ENCODE measurements at regions not wholly inside any gene's neighbourhood (a gene's known extent, or its start where the extent isn't known, plus 50 kb on each side); places are given as distances from the start of the nearest gene placed in this dataset.

DNA sequence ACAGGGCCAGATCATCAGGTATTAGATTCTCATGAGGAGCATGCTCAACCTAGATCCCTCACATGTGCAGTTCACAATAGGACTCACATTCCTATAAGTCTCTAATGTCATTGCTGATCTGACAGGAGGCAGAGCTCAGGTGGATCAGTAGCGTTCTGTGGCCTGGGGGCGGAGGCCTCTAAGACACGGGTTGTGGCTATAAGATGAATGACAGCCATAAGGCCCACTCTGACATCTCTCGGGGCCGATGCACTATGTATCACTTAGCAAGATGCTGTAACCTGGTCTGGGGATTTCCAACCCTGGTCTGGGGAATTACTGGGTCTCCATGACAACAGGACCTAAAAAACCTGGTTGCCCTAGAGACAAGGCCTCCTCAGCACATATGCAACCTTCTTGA is 932.7 kb downstream of the TBC1D22A start:
- no peak for FAIRE-seq
- TF ChIP-seq, protein P1, sequence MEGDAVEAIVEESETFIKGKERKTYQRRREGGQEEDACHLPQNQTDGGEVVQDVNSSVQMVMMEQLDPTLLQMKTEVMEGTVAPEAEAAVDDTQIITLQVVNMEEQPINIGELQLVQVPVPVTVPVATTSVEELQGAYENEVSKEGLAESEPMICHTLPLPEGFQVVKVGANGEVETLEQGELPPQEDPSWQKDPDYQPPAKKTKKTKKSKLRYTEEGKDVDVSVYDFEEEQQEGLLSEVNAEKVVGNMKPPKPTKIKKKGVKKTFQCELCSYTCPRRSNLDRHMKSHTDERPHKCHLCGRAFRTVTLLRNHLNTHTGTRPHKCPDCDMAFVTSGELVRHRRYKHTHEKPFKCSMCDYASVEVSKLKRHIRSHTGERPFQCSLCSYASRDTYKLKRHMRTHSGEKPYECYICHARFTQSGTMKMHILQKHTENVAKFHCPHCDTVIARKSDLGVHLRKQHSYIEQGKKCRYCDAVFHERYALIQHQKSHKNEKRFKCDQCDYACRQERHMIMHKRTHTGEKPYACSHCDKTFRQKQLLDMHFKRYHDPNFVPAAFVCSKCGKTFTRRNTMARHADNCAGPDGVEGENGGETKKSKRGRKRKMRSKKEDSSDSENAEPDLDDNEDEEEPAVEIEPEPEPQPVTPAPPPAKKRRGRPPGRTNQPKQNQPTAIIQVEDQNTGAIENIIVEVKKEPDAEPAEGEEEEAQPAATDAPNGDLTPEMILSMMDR (IDR thresholded peaks at IDR 0.05; ENCODE audit: insufficient read depth, low read length, severe bottlenecking) = no peak
- Histone ChIP-seq H3K36me3 (ENCODE audit: control insufficient read depth, insufficient read depth, low read length) (no peaks in the 10 kb centered on the region), H3K4me3 (ENCODE audit: low read depth, low read length) (no peak overlapping the region), H3K27me3 (ENCODE audit: control insufficient read depth, insufficient read depth, low read length) (no peaks in the 10 kb centered on the region)
- no peak for DNase-seq (ENCODE audit: low read depth)

DNA sequence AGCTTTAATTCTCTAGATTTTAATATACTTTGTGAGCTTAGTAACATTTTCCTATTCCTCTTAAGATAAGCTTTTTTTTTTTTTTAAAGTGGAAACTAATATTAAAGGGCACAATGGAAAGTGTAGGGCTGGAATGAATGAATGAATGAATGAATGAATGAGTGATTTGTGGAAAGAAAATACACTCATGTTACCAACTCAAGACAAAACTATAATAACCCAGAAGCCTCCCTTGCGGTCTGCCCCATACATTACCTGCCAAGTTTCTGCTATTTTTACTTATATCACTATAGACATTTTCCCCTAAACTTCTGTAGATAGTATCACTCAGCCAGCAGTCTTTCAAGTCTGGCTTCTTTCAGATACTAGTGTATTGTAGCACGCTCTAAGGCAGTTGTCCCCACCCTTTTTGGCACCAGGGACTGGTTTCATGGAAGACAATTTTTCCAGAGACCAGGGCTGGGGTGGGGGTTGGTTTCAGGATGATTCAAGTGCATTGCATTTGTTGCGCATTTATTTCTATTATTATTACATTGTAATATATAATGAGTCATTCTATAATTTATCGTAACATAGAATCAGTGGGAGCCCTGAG is 932.2 kb downstream of the TBC1D22A start:
- H3K27me3 ChIP-seq (ENCODE audit: control insufficient read depth, insufficient read depth, low read length) = no peaks in the 10 kb centered on the region
- DNase-seq (ENCODE audit: low read depth) (no peak), FAIRE-seq (no peak)

DNA sequence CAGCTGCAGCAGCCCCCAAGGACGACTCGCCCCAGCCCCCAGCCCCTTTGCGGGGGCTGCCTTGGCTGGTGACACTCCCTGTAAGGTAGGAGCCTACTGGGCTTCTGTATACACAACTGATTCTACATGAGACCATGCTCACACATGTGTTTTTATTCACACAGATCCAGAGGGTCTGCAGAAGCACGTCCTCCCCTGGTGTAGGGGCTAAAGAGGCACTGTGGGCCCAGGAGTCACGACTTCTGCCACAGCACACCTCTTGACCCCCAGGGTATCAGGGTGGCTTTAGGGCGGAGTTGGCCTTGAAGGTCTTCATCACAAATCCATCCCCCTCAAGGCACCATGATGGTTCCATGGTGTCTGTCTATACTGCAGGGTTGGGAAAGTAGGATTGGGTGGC is 931.2 kb downstream of the TBC1D22A start:
- no peak for DNase-seq (ENCODE audit: low read depth)
- Histone ChIP-seq H3K4me3 (ENCODE audit: low read depth, low read length) (no peak overlapping the region), H3K36me3 (ENCODE audit: control insufficient read depth, insufficient read depth, low read length) (no peaks in the 10 kb centered on the region), H3K27me3 (ENCODE audit: control insufficient read depth, insufficient read depth, low read length) (no peaks in the 10 kb centered on the region)
- TF ChIP-seq, protein P1 (IDR thresholded peaks at IDR 0.05; ENCODE audit: insufficient read depth, low read length, severe bottlenecking) = no peak
- no peak for FAIRE-seq

More for the DNA sequence above, 932.2 kb downstream of the TBC1D22A start:
- TF ChIP-seq, protein P1 (IDR thresholded peaks at IDR 0.05; ENCODE audit: insufficient read depth, low read length, severe bottlenecking) = no peak
- Histone ChIP-seq H3K4me3 (ENCODE audit: low read depth, low read length) (no peak overlapping the region), H3K36me3 (ENCODE audit: control insufficient read depth, insufficient read depth, low read length) (no peaks in the 10 kb centered on the region)

DNA sequence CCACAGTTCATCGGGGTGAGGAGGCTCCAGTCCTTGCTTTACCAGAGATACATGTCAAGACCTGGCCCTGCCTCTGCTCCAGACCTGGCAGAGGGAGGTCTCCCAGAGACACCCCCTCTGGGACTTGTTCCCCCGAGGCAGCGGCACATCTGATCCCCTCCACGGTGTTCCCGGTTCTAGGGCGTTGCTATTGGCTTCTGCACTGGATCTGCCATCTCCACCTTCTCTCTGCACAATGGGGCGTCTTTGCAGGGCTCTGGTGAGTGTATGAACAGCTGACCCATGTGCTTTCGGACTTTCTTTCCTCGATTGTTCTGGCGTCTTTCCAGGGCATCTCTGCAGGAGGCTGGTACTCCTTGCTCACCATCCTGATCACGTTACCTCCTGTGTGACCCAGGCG is 930.4 kb downstream of the TBC1D22A start:
- Histone ChIP-seq H3K4me3 (ENCODE audit: low read depth, low read length) (no peak overlapping the region), H3K27me3 (ENCODE audit: control insufficient read depth, insufficient read depth, low read length) (no peaks in the 10 kb centered on the region), H3K36me3 (ENCODE audit: control insufficient read depth, insufficient read depth, low read length) (no peaks in the 10 kb centered on the region)
- DNase-seq (ENCODE audit: low read depth) (no peak), FAIRE-seq (peak; percentile 58)
- TF ChIP-seq, protein P1 (IDR thresholded peaks at IDR 0.05; ENCODE audit: insufficient read depth, low read length, severe bottlenecking) = no peak

DNA sequence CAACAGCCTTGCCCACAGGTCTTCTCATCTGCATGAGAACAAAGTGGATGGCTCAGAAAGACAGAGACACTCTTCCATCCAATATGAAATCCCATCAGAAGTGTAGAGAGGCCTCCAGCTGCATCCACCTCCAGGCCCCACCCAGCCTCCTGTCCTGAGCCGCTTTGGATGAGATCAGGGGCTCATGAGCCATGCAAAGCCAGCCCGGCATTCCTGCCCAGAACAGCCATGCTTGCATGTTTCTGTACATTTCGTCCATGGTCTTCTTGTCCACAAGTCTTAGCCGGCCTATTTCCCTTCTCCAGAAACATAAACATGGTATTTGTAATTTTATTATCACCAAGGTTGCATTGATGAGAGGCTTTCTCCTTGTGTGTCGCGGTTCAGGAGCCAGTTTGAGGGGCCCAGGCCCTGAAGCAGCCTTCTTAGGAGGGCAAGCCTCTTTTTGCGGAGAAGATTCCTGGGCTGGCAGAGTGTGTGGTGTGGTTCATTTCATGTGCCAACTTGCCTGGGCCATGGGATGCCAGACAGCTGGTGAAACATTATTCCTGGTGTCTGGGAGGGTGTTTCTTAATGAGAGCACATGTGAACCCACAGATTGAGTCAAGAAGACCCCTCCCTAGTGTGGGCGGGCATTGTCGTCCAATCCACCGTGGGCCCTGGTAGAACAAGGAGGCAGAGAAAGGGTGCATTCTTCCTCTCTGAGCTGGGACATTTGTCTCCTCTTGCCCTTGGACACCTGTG is 928.9 kb downstream of the TBC1D22A start:
- no peak for FAIRE-seq
- no peaks in the 10 kb centered on the region for H3K36me3 ChIP-seq (ENCODE audit: control insufficient read depth, insufficient read depth, low read length)
- H3K4me3 ChIP-seq (ENCODE audit: low read depth, low read length) = no peak overlapping the region
- TF ChIP-seq, protein P1 (IDR thresholded peaks at IDR 0.05; ENCODE audit: insufficient read depth, low read length, severe bottlenecking) = no peak
- DNase-seq (ENCODE audit: low read depth) = peak; percentile 28
- no peaks in the 10 kb centered on the region for H3K27me3 ChIP-seq (ENCODE audit: control insufficient read depth, insufficient read depth, low read length)

Data from bronchial epithelial cell (primary cell).